A673 (cell line): ENCODE measurements at regions not wholly inside any gene's neighbourhood (a gene's known extent, or its start where the extent isn't known, plus 50 kb on each side); places are given as distances from the start of the nearest gene placed in this dataset.

Experiments used
- CTCF ChIP-seq: fragments of 300-800, 200-600 bp; sonication (generic); conservative IDR thresholded peaks from 2 replicates; pipeline ENCODE4 v1.5.1; 2017; ENCODE audit warnings: low read depth, mild to moderate bottlenecking, antibody characterized with exemption, low read length, moderate library complexity, mixed read lengths
- EZH2 ChIP-seq: fragments of 200-600 bp; sonication (generic); IDR thresholded peaks from 2 replicates; pipeline ENCODE4 v1.6.1; 2017; ENCODE audit warnings: borderline replicate concordance, low read depth, mild to moderate bottlenecking, mixed read lengths, antibody characterized with exemption, low read length; ENCODE audit not compliant: poor library complexity, severe bottlenecking

GRCh38 chr3:35201211-35201610, 438.1 kb upstream of the ARPP21 start:
- TF ChIP-seq CTCF (no peak), EZH2 (no peak)
